HG03565 (cell line): ENCODE measurements at regions not wholly inside any gene's neighbourhood (a gene's known extent, or its start where the extent isn't known, plus 50 kb on each side); places are given as distances from the start of the nearest gene placed in this dataset.

Experiments
- ATAC-seq: cut with Tn5 transposase; IDR thresholded peaks from one replicate; pipeline ENCODE4 v1.9.1; 2021; ENCODE audit warnings: mild to moderate bottlenecking, moderate library complexity; ENCODE audit not compliant: unreplicated experiment

GRCh38 chr10:61356354-61356753 is 96.8 kb downstream of the TMEM26 start:
- ATAC-seq, result no peak

DNA sequence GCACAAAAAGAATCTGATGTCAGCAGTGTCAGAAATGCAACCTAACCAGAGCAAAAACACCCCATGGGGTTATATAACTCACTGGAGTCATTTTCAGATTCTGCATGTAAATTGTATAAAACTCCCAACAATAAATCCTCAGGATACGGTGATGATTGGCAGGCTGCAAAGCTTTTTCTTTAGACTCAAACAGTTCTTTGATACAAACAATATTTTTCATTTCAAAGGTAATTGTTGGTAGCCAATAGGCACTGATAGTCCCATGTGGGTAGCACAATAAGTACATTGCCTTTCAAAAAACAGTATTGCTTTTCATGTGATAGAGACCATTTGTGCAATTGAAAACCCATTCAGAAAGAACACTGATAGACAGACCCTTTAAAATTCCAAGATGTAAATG is 98.0 kb downstream of the TMEM26 start:
- ATAC-seq, result no peak

DNA sequence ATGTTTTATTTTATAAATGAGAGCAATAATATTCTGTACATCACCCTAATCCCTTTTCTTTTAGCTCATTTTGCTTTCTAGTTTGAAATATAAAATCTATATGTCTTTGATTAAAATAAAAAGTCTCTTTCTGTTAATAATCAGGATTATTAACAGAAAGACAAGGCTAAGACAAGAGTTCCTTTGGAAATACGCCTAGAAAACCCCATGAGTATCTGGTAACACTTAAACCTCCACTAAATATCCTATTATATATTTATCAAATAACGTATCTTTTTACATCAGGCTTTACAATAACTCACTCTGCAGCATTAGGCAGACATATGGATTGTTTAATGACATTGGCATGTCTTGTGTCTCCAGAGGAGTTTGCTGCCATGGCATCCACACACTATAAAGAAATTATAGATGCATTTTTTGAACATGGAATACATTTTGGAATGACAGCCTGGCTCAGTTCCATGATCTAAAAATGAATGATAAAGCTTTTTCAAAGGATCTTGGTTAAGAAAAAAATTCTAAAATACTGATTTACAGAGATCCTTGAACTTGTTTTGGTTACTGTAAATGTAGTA is 98.7 kb downstream of the TMEM26 start:
- ATAC-seq, result no peak

- ATAC-seq, result no peak
Measured at GRCh38 chr10:61350794-61351193, 102.4 kb downstream of the TMEM26 start.

DNA sequence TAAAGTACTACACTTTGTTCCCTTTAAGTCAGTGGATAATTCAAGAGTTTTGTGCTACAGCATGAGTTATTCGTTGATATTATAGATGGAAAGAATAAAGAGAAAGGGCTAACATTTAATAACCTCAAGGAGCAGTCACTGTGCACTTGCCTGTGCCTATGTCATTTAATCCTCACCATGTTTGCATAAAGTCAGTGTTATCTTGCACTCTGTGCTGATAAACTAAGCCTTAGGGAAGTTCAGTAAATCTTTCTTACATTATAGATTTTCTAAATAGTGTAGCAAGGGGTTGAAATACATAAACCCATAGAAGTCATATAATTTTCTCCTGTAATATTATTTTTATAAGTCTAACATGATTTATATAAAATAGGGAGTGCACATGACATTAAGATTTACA is 103.1 kb downstream of the TMEM26 start:
- no peak for ATAC-seq

DNA sequence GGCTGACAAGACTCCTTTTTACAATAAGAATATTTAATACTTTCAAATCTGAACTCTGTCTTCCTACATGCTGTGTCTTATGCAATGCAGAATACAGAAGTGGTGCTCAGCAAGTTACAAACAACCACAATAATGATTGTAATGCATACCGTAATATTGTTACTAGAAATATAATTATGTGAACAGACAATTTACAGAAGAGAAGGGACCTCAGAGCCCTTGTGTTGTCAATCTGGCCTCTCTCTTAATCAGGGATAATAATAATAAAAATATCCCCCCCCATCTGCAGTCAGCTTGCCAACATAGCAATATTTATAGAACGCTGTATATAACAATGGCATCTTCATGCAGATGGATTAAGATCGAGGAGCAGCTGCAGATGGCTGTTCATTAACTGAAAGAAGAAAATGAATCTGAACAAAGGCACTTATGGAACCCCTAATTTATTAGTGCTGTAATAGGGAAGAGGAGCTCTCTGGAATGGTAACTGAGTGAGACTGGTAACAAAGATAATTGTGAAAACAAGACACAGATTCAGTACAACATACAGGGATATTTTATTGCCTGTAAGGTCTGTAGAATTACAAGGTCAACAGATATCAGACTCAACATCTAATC is 106.3 kb downstream of the TMEM26 start:
- no peak for ATAC-seq

DNA sequence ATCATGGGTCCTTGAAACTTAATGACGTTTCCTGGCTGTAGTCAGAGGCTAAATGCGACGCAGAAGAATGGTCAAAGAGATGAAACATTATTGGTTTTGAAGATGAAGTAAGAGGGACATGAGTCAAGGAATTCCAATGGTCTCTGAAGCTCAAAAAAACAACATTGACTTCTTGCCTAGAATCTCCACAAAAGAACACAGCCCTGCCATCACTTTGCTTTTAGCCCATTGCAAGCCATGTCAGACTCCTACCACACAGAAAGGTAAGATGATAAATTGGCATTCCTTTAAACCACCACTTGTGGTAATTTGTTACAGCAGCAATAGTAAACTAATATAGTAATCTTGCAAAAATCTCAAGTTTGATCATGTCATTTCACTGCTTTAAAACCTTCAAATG is 109.4 kb downstream of the TMEM26 start:
- ATAC-seq, result no peak

GRCh38 chr10:61342858-61343572 is 110.2 kb downstream of the TMEM26 start:
- no peak for ATAC-seq

DNA sequence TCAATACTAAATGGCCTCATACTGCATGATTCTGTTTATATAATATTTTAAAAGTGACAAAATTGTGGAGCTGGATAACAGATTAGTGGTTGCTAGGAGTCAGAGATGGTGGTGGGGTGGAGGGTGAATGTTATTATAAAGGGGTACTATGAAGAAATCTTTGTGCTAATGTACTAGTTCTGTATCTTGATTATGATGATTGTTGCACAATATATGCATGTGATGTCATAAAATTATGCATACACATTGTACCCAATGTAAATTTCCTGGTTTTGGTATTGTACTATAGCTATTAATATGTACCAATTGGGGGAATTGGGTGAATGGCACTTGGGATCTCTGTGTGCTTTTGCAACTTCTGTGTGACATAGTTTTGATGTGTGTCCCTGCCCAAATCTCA is 112.2 kb downstream of the TMEM26 start:
- no peak for ATAC-seq

DNA sequence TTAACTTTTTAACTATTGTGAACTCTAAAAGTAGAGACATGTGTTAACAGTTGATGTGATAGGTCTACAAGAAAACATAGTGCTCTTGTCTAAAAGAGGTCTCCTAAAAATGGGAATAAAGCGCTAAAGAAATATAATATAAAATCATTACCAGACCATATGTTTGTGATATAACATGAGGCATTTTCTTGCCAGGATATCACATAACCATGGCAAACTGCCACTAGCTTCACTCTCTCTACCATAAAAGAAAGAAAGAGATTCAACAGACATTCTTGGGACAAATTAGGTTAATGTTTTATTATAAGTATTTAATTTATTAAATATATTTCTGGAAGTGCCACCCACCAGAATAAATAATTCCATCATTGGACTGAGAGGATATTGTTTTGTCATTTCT is 115.0 kb downstream of the TMEM26 start:
- no peak for ATAC-seq

DNA sequence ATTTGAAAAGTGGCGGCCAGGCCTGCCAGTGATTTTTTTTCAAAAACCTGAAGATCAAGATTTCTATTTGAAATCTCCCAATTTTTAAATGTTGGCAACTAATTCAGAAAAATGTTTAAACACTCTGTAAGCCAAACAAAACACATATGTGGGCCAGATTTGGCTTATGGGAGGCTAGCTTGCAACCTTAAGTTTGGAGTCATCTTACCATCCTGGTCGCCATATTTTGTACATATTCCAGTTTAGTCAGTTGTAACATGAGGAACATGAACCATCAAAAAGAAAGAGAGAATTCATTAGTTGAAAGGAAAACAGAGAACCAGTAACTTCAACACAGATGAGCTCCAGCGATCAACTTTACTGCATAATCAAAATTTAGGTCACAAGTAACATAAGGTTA is 115.4 kb downstream of the TMEM26 start:
- no peak for ATAC-seq

DNA sequence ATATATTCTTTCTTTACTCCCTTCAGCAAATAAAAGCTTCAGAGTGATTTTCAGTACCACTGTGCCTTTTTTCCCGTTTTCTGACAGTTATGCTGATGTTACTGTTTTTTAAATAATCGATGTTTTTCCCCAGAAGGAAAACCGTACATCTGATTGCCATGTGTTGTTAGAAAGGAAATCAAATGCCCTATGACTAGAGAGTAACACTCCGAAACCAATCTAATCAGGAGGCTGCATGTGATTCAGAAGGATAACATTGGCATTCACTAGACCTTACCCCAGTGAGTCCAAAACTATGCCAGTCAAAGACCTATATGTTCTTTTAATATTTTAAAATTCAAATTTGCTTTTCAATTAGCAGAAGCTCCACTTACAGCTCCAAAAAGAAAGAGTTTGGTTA is 116.3 kb downstream of the TMEM26 start:
- ATAC-seq, result no peak

DNA sequence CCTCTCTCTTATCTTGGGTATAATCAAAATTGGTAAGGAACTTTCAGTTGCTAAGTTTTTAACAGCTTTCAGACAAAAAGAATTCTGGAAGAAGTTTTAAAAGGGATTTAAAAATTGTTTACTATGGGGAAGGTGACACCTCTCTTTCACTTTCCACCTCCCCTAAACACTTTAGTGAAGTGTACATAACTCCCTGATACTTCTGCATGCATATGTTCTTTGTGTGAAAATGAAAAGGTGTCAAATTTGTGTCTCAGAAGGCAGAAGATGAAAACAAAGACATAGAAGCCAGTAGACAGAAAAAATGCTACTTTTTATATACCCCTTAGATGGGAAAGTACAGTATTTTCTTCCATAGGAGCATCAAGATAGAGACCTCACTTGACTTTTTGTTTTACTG is 117.8 kb downstream of the TMEM26 start:
- ATAC-seq, result no peak

DNA sequence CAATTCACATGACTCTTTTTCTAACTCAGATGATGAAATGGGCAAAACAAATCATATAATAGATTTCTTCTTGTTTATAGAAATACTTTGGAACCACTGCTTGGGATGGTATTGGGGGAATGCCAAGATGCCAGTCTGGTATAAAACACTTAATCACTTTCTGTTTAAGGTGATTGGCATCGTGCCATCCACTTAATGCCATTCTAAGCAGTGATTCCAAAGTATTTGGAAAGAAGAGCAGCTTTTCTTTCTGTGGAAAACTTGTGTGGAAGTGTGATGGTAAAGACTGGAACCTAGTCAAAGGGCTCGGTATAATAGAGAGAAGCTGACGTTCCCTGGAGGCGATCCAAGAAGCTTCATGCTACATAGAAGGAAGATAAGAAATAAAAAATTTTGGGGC is 120.6 kb downstream of the TMEM26 start:
- no peak for ATAC-seq

GRCh38 chr10:61330669-61331068 is 122.5 kb downstream of the TMEM26 start:
- no peak for ATAC-seq

- ATAC-seq, result no peak
Measured at GRCh38 chr10:61329854-61330253, 123.3 kb downstream of the TMEM26 start.

GRCh38 chr10:61325223-61325960 is 127.8 kb downstream of the TMEM26 start:
- ATAC-seq, result no peak

DNA sequence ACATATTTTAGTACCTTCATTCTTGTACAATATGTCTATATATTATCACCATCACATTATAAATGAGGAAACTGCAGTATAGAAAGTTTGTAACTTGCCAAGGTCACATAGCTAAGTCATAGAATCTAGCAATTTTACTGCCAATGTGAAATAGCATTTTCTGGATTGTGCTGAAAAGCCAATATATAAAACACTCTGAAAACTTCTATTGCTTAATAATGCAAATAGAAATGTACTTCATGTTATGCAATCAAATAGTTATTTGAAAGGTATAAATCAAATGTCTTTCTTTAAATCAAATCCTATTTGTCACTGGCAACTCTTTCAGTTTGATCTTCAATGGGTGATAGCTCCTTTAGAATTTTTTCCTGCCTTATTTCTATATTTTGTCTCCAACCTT is 129.5 kb downstream of the TMEM26 start:
- no peak for ATAC-seq

DNA sequence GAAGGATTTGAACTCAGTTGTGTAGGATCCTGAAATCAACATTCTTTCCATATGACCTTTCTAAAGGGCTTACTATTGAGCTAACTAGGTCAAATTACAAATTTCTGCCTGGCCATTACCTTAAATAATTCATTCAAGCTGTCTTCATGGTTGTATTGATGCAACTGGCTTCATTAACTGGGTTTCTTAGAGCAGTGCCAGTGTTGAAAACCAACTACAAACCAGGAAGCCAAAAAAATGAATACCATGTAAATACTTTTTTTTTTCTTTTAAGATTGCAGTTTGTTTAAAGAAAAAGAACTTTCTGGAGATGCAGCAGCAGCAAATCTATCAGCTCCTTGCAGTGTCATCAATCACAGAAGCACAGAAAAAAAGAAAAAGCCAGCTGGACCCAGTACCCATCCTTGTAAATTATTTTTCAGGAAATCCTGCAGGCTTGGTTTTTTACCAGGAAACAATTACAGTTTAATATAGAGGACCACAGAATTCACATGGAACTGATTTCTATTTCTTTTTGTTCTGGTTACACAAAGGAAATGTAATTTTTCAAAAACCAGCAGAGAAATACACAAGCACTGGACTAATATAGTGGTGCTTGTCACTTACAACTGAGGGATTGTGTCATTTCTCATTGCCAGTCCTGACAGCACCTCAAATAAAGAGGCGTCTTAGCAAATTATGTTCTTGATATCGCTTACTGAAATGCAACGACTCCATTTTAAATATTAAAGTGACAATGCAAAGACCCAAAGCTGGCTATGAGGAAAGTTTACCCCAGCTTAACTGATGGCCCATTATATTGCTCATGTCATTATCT is 131.9 kb downstream of the TMEM26 start:
- ATAC-seq, result no peak

DNA sequence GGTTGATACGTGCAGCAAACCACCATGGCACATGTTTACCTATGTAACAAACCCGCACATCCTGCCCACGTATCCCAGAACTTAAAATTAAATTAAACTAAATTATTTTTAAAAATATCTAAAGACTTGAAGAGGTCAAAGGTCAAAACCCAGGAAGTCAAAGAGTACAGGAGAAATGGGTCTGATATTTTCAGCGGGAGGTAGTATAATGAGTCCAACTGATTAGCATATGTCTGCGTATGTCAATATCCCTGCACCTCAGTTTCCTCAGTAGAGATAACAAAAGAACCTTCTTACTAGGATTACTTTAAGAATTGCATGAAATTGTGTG is 133.0 kb downstream of the TMEM26 start:
- ATAC-seq, result no peak
